ENCODE measurements at regions not wholly inside any gene's neighbourhood (a gene's known extent, or its start where the extent isn't known, plus 50 kb on each side); places are given as distances from the start of the nearest gene placed in this dataset.

DNA sequence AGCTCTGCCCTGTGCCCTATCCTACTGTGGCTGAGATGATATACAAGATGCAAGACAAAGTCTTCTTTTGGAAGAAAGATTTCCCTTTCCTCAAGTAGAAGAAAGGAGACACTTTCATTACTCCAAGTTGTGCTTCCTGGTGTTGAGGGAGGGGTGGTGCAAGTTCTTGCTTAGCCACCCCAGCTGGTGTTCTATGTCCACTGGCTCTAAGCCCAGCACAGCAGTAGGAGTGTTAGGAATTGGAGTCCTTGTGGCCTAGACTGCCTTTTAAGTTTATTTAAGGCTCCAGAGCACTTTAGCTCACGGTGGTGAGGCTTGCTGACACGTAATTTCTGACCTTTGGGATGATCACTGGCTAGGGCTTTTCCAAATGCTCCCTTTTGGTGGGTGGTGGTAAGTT lies 109.7 kb downstream of the KIF2B start:
- TF ChIP-seq POLR2A (IDR thresholded peaks at IDR 0.05) (no peak), POLR2AphosphoS5 (IDR thresholded peaks at IDR 0.05) (no peak)
- TF ChIP-seq, protein P1, sequence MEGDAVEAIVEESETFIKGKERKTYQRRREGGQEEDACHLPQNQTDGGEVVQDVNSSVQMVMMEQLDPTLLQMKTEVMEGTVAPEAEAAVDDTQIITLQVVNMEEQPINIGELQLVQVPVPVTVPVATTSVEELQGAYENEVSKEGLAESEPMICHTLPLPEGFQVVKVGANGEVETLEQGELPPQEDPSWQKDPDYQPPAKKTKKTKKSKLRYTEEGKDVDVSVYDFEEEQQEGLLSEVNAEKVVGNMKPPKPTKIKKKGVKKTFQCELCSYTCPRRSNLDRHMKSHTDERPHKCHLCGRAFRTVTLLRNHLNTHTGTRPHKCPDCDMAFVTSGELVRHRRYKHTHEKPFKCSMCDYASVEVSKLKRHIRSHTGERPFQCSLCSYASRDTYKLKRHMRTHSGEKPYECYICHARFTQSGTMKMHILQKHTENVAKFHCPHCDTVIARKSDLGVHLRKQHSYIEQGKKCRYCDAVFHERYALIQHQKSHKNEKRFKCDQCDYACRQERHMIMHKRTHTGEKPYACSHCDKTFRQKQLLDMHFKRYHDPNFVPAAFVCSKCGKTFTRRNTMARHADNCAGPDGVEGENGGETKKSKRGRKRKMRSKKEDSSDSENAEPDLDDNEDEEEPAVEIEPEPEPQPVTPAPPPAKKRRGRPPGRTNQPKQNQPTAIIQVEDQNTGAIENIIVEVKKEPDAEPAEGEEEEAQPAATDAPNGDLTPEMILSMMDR (IDR thresholded peaks at IDR 0.05) = no peak
- intact Hi-C loops (cut with DNase I) = no loop called here
- H3K9me3 ChIP-seq = no peaks in the 10 kb centered on the region
- WGBS = 67% methylated on average over 2 of the region's 2 CpGs
- H3K36me3 ChIP-seq = no peaks in the 10 kb centered on the region
- no peaks in the 10 kb centered on the region for H3K27me3 ChIP-seq (replicated peaks; ENCODE audit: insufficient read depth)
- no peaks in the 10 kb centered on the region for H3K4me1 ChIP-seq (replicated peaks)
- H3K4me3 ChIP-seq = no peak overlapping the region
- DNase-seq (ENCODE audit: low spot score) = no peak
- no peak overlapping the region for H3K27ac ChIP-seq

DNA sequence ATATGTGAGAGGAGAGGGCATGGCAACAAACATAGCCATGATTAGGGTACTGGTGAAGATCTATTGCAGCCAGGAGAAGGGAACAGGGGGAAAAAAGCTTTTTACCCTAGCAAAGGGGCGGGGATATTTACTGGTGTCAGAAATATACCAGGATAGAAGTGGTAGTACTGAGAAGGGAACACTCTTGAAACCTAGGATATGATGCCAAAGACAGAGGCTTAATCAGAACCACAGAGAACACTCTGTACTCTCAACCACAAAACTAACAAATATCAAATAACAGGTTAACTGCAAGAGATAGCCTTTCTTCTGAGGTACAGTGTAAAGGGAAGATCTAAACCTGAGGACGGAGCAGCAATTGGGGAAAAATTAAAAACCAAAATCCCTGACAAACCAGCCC lies 112.2 kb downstream of the KIF2B start:
- Histone ChIP-seq H3K27me3 (replicated peaks; ENCODE audit: insufficient read depth) (no peaks in the 10 kb centered on the region), H3K4me1 (replicated peaks) (no peaks in the 10 kb centered on the region), H3K27ac (no peak overlapping the region), H3K36me3 (no peaks in the 10 kb centered on the region), H3K9me3 (no peaks in the 10 kb centered on the region), H3K4me3 (no peak overlapping the region)
- TF ChIP-seq POLR2A (IDR thresholded peaks at IDR 0.05) = no peak
- no peak for TF ChIP-seq POLR2AphosphoS5 (IDR thresholded peaks at IDR 0.05)
- TF ChIP-seq, protein P1 (IDR thresholded peaks at IDR 0.05) = no peak
- DNase-seq (ENCODE audit: low spot score) = no peak
- WGBS = 63% methylated on average over 2 of the region's 2 CpGs
- intact Hi-C loops (cut with DNase I) = no loop called here

DNA sequence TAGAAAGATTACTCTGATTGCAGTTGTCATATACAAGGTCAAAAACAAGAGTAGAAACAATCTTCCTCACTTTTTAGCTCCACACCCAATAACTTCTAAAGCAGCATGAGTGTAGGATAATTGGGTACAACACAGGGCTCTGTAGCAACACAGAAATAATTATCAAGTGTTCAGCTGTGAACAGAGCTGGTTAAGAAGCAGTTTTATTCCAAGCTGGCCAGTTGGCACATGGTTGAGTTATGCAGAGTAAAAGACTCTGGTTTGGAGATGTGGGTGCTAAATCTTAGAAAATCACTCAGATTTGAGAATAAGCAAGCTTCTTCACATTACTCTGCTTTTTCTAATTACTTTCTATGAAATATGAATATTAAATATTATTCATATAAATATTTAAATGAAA lies 118.5 kb downstream of the KIF2B start:
- Histone ChIP-seq H3K36me3 (no peaks in the 10 kb centered on the region), H3K4me1 (replicated peaks) (no peaks in the 10 kb centered on the region), H3K27me3 (replicated peaks; ENCODE audit: insufficient read depth) (no peaks in the 10 kb centered on the region), H3K4me3 (no peak overlapping the region), H3K9me3 (no peaks in the 10 kb centered on the region), H3K27ac (no peak overlapping the region)
- no peak for DNase-seq (ENCODE audit: low spot score)
- TF ChIP-seq POLR2AphosphoS5 (IDR thresholded peaks at IDR 0.05) (no peak), POLR2A (IDR thresholded peaks at IDR 0.05) (no peak)
- TF ChIP-seq, protein P1 (IDR thresholded peaks at IDR 0.05) = no peak
- intact Hi-C loops (cut with DNase I) = no loop called here

GRCh38 chr17:53942436-53942835 lies 119.7 kb downstream of the KIF2B start:
- WGBS = 84% methylated on average over 1 of the region's 1 CpG
- intact Hi-C loops (cut with DNase I) = no loop called here
- Histone ChIP-seq H3K36me3 (no peaks in the 10 kb centered on the region), H3K4me3 (no peak overlapping the region), H3K4me1 (replicated peaks) (no peaks in the 10 kb centered on the region), H3K27ac (no peak overlapping the region), H3K9me3 (no peaks in the 10 kb centered on the region), H3K27me3 (replicated peaks; ENCODE audit: insufficient read depth) (no peaks in the 10 kb centered on the region)
- DNase-seq (ENCODE audit: low spot score) = no peak
- TF ChIP-seq, protein P1 (IDR thresholded peaks at IDR 0.05) = no peak
- TF ChIP-seq POLR2A (IDR thresholded peaks at IDR 0.05) (no peak), POLR2AphosphoS5 (IDR thresholded peaks at IDR 0.05) (no peak)

DNA sequence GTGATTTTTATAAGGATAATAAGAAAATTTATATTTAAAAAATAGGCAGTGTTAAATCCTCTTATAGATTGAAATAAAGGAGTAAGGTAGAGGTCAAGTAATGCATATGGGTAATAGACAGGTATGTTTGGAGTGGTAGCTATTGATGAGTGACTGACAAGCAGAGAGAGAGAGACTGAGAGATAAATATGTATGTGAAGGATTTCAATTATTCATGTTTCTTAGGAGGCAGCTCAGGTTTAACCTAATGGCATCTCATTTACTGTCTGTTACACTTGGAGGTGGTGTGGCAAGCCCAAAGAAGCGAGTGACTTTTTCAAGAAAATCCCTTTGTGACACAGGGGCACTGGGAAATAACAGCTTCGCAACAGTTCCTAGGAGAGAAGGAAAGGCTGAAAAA lies 120.2 kb downstream of the KIF2B start:
- WGBS = 92% methylated on average over 2 of the region's 2 CpGs
- Histone ChIP-seq H3K9me3 (no peaks in the 10 kb centered on the region), H3K4me1 (replicated peaks) (no peaks in the 10 kb centered on the region), H3K27me3 (replicated peaks; ENCODE audit: insufficient read depth) (no peaks in the 10 kb centered on the region), H3K36me3 (no peaks in the 10 kb centered on the region), H3K27ac (no peak overlapping the region), H3K4me3 (no peak overlapping the region)
- TF ChIP-seq POLR2AphosphoS5 (IDR thresholded peaks at IDR 0.05) (no peak), POLR2A (IDR thresholded peaks at IDR 0.05) (no peak)
- TF ChIP-seq, protein P1 (IDR thresholded peaks at IDR 0.05) = no peak
- intact Hi-C loops (cut with DNase I) = no loop called here
- DNase-seq (ENCODE audit: low spot score) = no peak

Data from prostate gland (tissue), 2 donors.